ENCODE measurements at regions not wholly inside any gene's neighbourhood (a gene's known extent, or its start where the extent isn't known, plus 50 kb on each side); places are given as distances from the start of the nearest gene placed in this dataset.
"Not testable (repeated sequence)": the region's sequence is repeated elsewhere in the genome, so short reads cannot be mapped to it uniquely, and the experiment has no call there.

DNA sequence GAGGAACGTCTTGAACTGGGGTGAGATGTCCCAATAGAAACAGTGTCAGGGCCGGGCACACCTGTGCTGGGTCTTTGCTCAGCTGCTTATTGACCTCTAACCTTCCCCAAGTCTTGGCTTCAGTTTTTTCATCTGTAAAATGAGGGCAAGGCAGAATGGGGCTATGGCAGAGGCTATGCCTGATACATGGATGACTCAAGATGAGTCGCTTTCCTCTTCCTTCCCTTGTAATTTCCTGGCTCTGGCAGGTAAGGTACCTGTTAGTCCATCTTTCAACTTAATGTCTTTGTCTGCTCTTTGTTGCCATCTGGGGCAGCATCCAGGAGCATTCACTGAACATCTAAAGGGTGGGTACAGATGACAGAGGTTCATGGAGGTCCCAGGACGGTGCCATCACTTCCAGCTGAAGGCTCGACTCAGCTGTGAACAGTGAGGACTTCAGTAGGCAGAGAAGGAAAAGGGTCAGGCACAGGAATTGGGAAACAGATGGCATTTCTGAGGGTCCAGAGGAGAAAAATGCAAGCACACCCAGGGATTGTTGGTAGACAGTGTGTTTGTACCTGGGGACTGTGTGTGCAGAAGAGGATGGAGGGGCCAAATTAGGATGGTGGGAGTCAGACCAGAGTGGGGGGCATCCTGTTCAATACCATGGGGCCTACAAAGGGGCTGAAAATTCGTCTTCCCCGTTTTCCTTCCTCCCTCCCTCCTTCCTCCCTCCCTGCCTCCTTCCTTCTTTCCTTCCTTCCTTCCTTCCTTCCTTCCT, 268.3 kb downstream of the VRK1 start:
- Histone ChIP-seq H3K27ac (ENCODE audit: low read depth, low read length) (no peak overlapping the region), H3K27me3 (ENCODE audit: control insufficient read depth in 3 of 3, insufficient read depth in 3 of 3, low read length in 3 of 3) (peaks cover 0 to 7% (median 4%) of the 10 kb centered on the region in 3 donors), H3K36me3 (ENCODE audit: control insufficient read depth in 3 of 3, insufficient read depth in 3 of 3, low read length in 3 of 3) (no peaks in the 10 kb centered on the region), H3K9ac (ENCODE audit: low read depth in 1 of 3, low read length in 3 of 3) (no peak overlapping the region), H3K4me1 (ENCODE audit: control insufficient read depth in 3 of 3, insufficient read depth in 3 of 3, low read length in 3 of 3) (no peaks in the 10 kb centered on the region), H3K9me3 (ENCODE audit: control insufficient read depth in 3 of 3, low read length in 3 of 3) (peaks cover 0 to 2% (median 0%) of the 10 kb centered on the region in 3 donors), H3K4me3 (ENCODE audit: low read length in 3 of 3) (no peak overlapping the region)

DNA sequence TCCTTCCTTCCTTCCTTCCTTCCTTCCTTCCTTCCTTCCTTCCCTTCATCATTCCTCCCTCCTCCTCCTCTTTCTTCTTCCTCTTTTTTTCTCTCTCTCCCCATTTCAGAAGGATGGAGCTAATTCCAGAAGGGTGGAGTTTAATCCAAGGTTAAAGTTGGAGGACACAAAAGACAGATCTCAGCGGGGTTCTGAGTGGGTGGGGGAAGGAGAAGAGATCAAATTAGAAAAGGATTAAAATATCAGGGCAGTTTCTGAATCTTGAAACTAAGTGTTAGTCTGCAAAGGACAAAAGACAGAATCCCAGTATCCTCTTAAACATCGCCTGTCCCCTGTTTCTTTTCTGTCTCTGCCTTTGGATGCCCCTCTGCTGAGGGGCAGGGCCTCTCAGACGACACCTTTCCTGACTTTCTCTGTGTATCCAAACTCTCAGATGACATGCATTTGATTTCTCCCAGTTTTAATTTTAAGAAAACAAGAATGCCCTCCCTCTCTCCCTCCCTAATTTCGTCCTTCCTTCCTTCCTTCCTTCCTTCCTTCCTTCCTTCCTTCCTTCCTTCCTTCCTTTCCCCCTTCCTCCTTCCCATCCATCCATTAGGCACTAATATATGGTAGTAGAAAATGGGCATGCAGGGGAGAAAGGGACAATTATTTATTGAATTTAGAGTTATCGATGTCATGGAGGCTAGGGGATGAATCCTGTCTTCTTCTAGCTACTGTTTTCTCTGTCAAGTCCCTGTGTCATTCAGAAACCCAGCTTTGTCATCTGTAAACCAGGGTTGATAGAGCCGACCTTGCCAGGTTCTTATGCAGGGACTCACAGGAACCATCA, 269.1 kb downstream of the VRK1 start:
- no peak overlapping the region for H3K27ac ChIP-seq (ENCODE audit: low read depth, low read length)
- no peak overlapping the region for H3K4me3 ChIP-seq (ENCODE audit: low read length in 3 of 3)
- H3K9ac ChIP-seq (ENCODE audit: low read depth in 1 of 3, low read length in 3 of 3) = no peak overlapping the region
- no peaks in the 10 kb centered on the region for H3K36me3 ChIP-seq (ENCODE audit: control insufficient read depth in 3 of 3, insufficient read depth in 3 of 3, low read length in 3 of 3)
- H3K4me1 ChIP-seq (ENCODE audit: control insufficient read depth in 3 of 3, insufficient read depth in 3 of 3, low read length in 3 of 3) = no peaks in the 10 kb centered on the region
- peaks cover 0 to 2% (median 0%) of the 10 kb centered on the region in 3 donors for H3K9me3 ChIP-seq (ENCODE audit: control insufficient read depth in 3 of 3, low read length in 3 of 3)
- H3K27me3 ChIP-seq (ENCODE audit: control insufficient read depth in 3 of 3, insufficient read depth in 3 of 3, low read length in 3 of 3) = peaks cover 0 to 7% (median 4%) of the 10 kb centered on the region in 3 donors

GRCh38 chr14:97068293-97068692, 271.1 kb downstream of the VRK1 start:
- H3K9ac ChIP-seq (ENCODE audit: low read depth in 1 of 3, low read length in 3 of 3); H3K4me1 ChIP-seq (ENCODE audit: control insufficient read depth in 3 of 3, insufficient read depth in 3 of 3, low read length in 3 of 3); H3K36me3 ChIP-seq (ENCODE audit: control insufficient read depth in 3 of 3, insufficient read depth in 3 of 3, low read length in 3 of 3); H3K4me3 ChIP-seq (ENCODE audit: low read length in 3 of 3); H3K27me3 ChIP-seq (ENCODE audit: control insufficient read depth in 3 of 3, insufficient read depth in 3 of 3, low read length in 3 of 3); H3K27ac ChIP-seq (ENCODE audit: low read depth, low read length); H3K9me3 ChIP-seq (ENCODE audit: control insufficient read depth in 3 of 3, low read length in 3 of 3): not testable (repeated sequence)

GRCh38 chr14:97070259-97070658, 273.1 kb downstream of the VRK1 start:
- Histone ChIP-seq H3K4me3 (ENCODE audit: low read length in 3 of 3) (no peak overlapping the region), H3K4me1 (ENCODE audit: control insufficient read depth in 3 of 3, insufficient read depth in 3 of 3, low read length in 3 of 3) (no peaks in the 10 kb centered on the region), H3K36me3 (ENCODE audit: control insufficient read depth in 3 of 3, insufficient read depth in 3 of 3, low read length in 3 of 3) (no peaks in the 10 kb centered on the region), H3K9ac (ENCODE audit: low read depth in 1 of 3, low read length in 3 of 3) (no peak overlapping the region), H3K9me3 (ENCODE audit: control insufficient read depth in 3 of 3, low read length in 3 of 3) (peaks cover 0 to 2% (median 0%) of the 10 kb centered on the region in 3 donors), H3K27ac (ENCODE audit: low read depth, low read length) (no peak overlapping the region), H3K27me3 (ENCODE audit: control insufficient read depth in 3 of 3, insufficient read depth in 3 of 3, low read length in 3 of 3) (peaks cover 0 to 7% (median 2%) of the 10 kb centered on the region in 3 donors)

- H3K27ac ChIP-seq (ENCODE audit: low read depth, low read length) = no peak overlapping the region
- H3K9ac ChIP-seq (ENCODE audit: low read depth in 1 of 3, low read length in 3 of 3) = no peak overlapping the region
- H3K9me3 ChIP-seq (ENCODE audit: control insufficient read depth in 3 of 3, low read length in 3 of 3) = peaks cover 0 to 2% (median 0%) of the 10 kb centered on the region in 3 donors
- no peaks in the 10 kb centered on the region for H3K4me1 ChIP-seq (ENCODE audit: control insufficient read depth in 3 of 3, insufficient read depth in 3 of 3, low read length in 3 of 3)
- H3K36me3 ChIP-seq (ENCODE audit: control insufficient read depth in 3 of 3, insufficient read depth in 3 of 3, low read length in 3 of 3) = no peaks in the 10 kb centered on the region
- no peak overlapping the region for H3K4me3 ChIP-seq (ENCODE audit: low read length in 3 of 3)
- H3K27me3 ChIP-seq (ENCODE audit: control insufficient read depth in 3 of 3, insufficient read depth in 3 of 3, low read length in 3 of 3) = peaks cover 0 to 7% (median 0%) of the 10 kb centered on the region in 3 donors
Observed at GRCh38 chr14:97071177-97071576, 274.0 kb downstream of the VRK1 start.

DNA sequence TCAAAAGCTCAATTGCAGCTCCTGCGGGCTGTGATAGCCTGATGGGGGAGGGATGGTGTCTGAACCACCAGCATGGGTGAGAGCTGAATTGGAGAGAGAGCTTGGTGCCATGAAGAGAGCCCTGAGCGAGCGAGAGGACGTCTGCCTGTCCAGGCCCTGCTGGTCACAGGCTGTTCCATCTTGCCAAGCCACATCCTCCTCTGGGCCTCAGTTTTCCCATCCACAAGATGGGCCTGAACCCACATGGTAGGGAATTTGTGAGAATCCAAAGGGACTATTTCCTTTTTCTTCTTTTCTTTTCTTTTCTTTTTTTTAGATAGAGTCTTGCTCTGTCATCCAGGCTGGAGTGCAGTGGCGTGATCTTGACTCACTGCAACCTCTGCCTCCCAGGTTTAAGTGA, 276.4 kb downstream of the VRK1 start:
- Histone ChIP-seq H3K27me3 (ENCODE audit: control insufficient read depth in 3 of 3, insufficient read depth in 3 of 3, low read length in 3 of 3) (peaks cover 0 to 6% (median 0%) of the 10 kb centered on the region in 3 donors), H3K36me3 (ENCODE audit: control insufficient read depth in 3 of 3, insufficient read depth in 3 of 3, low read length in 3 of 3) (no peaks in the 10 kb centered on the region), H3K27ac (ENCODE audit: low read depth, low read length) (no peak overlapping the region), H3K4me3 (ENCODE audit: low read length in 3 of 3) (no peak overlapping the region), H3K9ac (ENCODE audit: low read depth in 1 of 3, low read length in 3 of 3) (no peak overlapping the region), H3K4me1 (ENCODE audit: control insufficient read depth in 3 of 3, insufficient read depth in 3 of 3, low read length in 3 of 3) (no peaks in the 10 kb centered on the region), H3K9me3 (ENCODE audit: control insufficient read depth in 3 of 3, low read length in 3 of 3) (peaks cover 0 to 2% (median 0%) of the 10 kb centered on the region in 3 donors)

DNA sequence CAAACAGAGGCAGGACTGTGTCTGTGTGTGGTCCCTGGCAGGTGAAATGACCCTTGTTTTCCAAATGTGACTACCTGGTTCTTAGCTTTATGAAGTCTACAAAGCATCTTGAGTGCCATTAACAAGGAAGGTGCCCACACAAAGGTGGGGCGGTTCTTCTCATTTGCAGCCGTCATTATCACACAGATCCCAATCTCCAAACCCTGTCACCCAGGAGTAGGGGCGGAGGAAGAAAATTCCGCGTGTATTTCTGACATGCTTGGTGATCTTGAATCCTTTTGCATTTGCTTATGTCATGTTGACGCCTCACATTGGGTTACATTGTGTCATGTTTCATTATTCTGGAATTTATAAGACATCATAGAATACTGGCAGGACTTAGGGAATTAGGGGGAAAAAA, 277.3 kb downstream of the VRK1 start:
- H3K27ac ChIP-seq (ENCODE audit: low read depth, low read length) = no peak overlapping the region
- H3K27me3 ChIP-seq (ENCODE audit: control insufficient read depth in 3 of 3, insufficient read depth in 3 of 3, low read length in 3 of 3) = peaks cover 0 to 2% (median 0%) of the 10 kb centered on the region in 3 donors
- H3K4me1 ChIP-seq (ENCODE audit: control insufficient read depth in 3 of 3, insufficient read depth in 3 of 3, low read length in 3 of 3) = no peaks in the 10 kb centered on the region
- no peak overlapping the region for H3K4me3 ChIP-seq (ENCODE audit: low read length in 3 of 3)
- H3K9me3 ChIP-seq (ENCODE audit: control insufficient read depth in 3 of 3, low read length in 3 of 3) = peaks cover 0 to 2% (median 0%) of the 10 kb centered on the region in 3 donors
- no peak overlapping the region for H3K9ac ChIP-seq (ENCODE audit: low read depth in 1 of 3, low read length in 3 of 3)
- no peaks in the 10 kb centered on the region for H3K36me3 ChIP-seq (ENCODE audit: control insufficient read depth in 3 of 3, insufficient read depth in 3 of 3, low read length in 3 of 3)

- Histone ChIP-seq H3K9me3 (ENCODE audit: control insufficient read depth in 3 of 3, low read length in 3 of 3) (no peaks in the 10 kb centered on the region), H3K4me3 (ENCODE audit: low read length in 3 of 3) (no peak overlapping the region), H3K27me3 (ENCODE audit: control insufficient read depth in 3 of 3, insufficient read depth in 3 of 3, low read length in 3 of 3) (peaks cover 0 to 2% (median 0%) of the 10 kb centered on the region in 3 donors), H3K9ac (ENCODE audit: low read depth in 1 of 3, low read length in 3 of 3) (no peak overlapping the region), H3K27ac (ENCODE audit: low read depth, low read length) (no peak overlapping the region), H3K36me3 (ENCODE audit: control insufficient read depth in 3 of 3, insufficient read depth in 3 of 3, low read length in 3 of 3) (no peaks in the 10 kb centered on the region), H3K4me1 (ENCODE audit: control insufficient read depth in 3 of 3, insufficient read depth in 3 of 3, low read length in 3 of 3) (no peaks in the 10 kb centered on the region)
Observed at GRCh38 chr14:97074856-97075255, 277.7 kb downstream of the VRK1 start.

- Histone ChIP-seq H3K36me3 (ENCODE audit: control insufficient read depth in 3 of 3, insufficient read depth in 3 of 3, low read length in 3 of 3) (no peaks in the 10 kb centered on the region), H3K9ac (ENCODE audit: low read depth in 1 of 3, low read length in 3 of 3) (no peak overlapping the region), H3K4me1 (ENCODE audit: control insufficient read depth in 3 of 3, insufficient read depth in 3 of 3, low read length in 3 of 3) (no peaks in the 10 kb centered on the region), H3K9me3 (ENCODE audit: control insufficient read depth in 3 of 3, low read length in 3 of 3) (no peaks in the 10 kb centered on the region), H3K27ac (ENCODE audit: low read depth, low read length) (no peak overlapping the region), H3K4me3 (ENCODE audit: low read length in 3 of 3) (no peak overlapping the region), H3K27me3 (ENCODE audit: control insufficient read depth in 3 of 3, insufficient read depth in 3 of 3, low read length in 3 of 3) (peaks cover 0 to 2% (median 0%) of the 10 kb centered on the region in 3 donors)
Observed at GRCh38 chr14:97077253-97077653, 280.1 kb downstream of the VRK1 start.

GRCh38 chr14:97077687-97078086, 280.5 kb downstream of the VRK1 start:
- no peak overlapping the region for H3K9ac ChIP-seq (ENCODE audit: low read depth in 1 of 3, low read length in 3 of 3)
- no peaks in the 10 kb centered on the region for H3K4me1 ChIP-seq (ENCODE audit: control insufficient read depth in 3 of 3, insufficient read depth in 3 of 3, low read length in 3 of 3)
- no peaks in the 10 kb centered on the region for H3K36me3 ChIP-seq (ENCODE audit: control insufficient read depth in 3 of 3, insufficient read depth in 3 of 3, low read length in 3 of 3)
- H3K9me3 ChIP-seq (ENCODE audit: control insufficient read depth in 3 of 3, low read length in 3 of 3) = no peaks in the 10 kb centered on the region
- no peak overlapping the region for H3K27ac ChIP-seq (ENCODE audit: low read depth, low read length)
- H3K4me3 ChIP-seq (ENCODE audit: low read length in 3 of 3) = no peak overlapping the region
- peaks cover 0 to 2% (median 0%) of the 10 kb centered on the region in 3 donors for H3K27me3 ChIP-seq (ENCODE audit: control insufficient read depth in 3 of 3, insufficient read depth in 3 of 3, low read length in 3 of 3)

Measured in skeletal muscle tissue (tissue), 3 donors.